ENCODE measurements at regions not wholly inside any gene's neighbourhood (a gene's known extent, or its start where the extent isn't known, plus 50 kb on each side); places are given as distances from the start of the nearest gene placed in this dataset.

DNA sequence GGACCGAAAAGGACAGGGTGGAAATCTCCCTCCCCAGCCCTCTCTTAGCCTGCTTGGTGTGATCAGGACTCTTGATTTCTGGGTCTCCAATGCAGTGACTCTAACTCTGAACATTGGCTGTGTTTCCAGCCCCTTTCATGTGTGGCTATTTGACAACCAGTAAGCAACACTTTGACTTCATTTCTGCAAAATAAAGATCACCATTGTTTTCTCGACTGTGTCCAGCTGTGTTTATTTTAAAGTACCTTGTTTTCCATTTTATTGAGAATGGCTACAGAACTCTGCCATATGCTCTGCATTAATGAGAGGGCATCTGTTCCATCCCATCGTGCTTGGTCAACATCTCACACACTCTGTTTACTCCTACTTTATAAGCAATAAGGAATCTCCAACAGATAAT, 60.9 kb upstream of the TAGAP start:
- H3K4me3 ChIP-seq (ENCODE audit: control insufficient read depth, low read depth, low read length): no peak overlapping the region
- TF ChIP-seq, protein P1, sequence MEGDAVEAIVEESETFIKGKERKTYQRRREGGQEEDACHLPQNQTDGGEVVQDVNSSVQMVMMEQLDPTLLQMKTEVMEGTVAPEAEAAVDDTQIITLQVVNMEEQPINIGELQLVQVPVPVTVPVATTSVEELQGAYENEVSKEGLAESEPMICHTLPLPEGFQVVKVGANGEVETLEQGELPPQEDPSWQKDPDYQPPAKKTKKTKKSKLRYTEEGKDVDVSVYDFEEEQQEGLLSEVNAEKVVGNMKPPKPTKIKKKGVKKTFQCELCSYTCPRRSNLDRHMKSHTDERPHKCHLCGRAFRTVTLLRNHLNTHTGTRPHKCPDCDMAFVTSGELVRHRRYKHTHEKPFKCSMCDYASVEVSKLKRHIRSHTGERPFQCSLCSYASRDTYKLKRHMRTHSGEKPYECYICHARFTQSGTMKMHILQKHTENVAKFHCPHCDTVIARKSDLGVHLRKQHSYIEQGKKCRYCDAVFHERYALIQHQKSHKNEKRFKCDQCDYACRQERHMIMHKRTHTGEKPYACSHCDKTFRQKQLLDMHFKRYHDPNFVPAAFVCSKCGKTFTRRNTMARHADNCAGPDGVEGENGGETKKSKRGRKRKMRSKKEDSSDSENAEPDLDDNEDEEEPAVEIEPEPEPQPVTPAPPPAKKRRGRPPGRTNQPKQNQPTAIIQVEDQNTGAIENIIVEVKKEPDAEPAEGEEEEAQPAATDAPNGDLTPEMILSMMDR (IDR thresholded peaks at IDR 0.05; ENCODE audit: control insufficient read depth, insufficient read depth, low read depth, low read length, missing control alignments): no peak
- DNase-seq (ENCODE audit: low read depth): no peak

DNA sequence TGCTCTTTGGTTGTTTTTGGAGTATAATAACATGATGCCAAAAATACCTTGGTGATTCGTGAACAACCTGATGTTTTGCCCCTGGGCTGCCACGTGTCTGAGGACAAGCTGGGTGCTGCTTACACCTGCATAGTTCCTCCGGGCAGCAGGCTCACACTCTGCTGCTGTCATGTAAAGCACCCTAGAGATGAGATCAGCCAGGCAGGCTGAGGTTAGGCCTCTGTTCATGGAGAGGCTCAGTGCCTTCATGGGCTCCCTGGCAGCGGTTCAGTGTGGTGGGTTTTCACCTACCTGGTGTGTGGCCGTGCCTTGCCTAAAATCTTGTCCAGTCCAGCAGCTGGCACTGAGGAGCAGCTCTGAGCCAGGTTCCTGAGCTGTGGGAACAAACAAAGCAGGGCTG, 60.1 kb upstream of the TAGAP start:
- TF ChIP-seq, protein P1 (IDR thresholded peaks at IDR 0.05; ENCODE audit: control insufficient read depth, insufficient read depth, low read depth, low read length, missing control alignments): no peak
- H3K4me3 ChIP-seq (ENCODE audit: control insufficient read depth, low read depth, low read length): no peak overlapping the region
- DNase-seq (ENCODE audit: low read depth): no peak

DNA sequence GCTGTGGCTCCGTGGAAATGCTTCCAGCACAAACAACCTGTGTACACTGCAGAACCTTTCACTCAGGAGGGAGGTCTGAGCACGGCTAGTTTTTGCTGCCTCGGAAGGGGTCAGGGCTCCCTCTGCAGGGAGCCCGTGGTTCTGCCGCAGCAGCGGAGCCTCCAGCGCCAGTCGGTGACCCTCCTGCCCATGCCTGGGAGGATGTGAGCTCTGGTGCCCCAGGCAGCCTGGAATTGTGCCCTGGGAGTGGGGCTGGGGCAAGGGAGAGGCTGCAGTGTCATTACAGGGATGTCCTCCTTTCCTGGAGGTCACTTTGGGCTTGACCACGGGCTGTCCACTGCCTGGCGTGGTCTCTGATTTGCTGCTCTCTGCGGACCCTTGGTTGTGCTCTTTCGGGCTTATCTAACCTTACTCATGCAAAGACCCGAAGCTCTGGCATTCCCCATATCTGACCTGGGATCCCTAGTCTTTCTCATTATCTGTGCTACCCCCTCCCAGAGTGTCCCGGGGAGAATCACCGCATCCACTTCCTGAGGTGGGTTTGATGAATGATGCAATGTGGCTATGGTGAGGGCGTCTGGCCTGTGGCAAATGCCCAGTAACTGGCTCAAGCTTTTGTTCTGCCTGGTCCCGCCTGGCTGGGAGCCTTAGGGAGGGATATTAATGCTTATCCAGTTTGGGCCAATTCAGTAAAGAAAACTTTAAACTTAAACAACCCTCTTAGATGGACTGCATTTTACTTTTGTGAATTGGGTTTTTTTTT, 59.6 kb upstream of the TAGAP start:
- no peak overlapping the region for H3K4me3 ChIP-seq (ENCODE audit: control insufficient read depth, low read depth, low read length)
- TF ChIP-seq, protein P1 (IDR thresholded peaks at IDR 0.05; ENCODE audit: control insufficient read depth, insufficient read depth, low read depth, low read length, missing control alignments): peak; percentile 93
- DNase-seq (ENCODE audit: low read depth): no peak

DNA sequence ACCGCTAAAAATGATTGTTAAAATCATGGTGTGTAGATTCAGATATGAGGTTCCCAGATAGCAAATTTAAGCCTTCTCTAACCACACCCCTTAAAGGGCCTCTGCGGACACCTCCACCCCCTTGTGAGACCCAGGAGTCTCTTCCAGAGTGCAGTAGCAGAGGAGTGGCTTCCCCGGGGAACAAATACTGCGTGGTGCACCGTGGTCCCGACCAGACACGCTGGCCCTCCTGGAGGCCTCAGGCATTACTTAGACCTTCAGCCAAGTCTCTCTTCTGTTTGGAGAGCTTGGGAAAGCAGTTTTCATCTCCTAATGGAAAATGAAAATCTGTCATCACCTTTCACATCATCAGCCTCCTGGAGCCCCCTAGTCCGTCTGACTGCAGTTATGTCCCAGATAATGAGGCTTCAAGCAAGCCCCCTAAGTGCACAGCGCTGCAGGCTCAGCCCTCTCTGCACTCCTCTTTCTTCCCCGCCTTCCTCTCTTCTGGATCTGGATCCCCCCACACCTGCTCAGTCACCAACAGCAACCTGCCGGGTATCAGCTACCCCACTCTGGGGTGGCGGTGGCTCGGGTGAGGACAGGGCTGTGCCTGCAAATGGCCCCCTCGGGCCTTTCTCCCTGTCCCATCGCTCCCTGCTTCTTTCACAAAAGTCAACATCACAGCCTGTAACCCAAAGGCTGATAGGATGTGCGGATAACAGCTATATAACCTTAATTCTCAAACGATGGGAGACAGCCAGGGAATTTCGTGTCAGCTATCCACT, 58.8 kb upstream of the TAGAP start:
- no peak for DNase-seq (ENCODE audit: low read depth)
- TF ChIP-seq, protein P1 (IDR thresholded peaks at IDR 0.05; ENCODE audit: control insufficient read depth, insufficient read depth, low read depth, low read length, missing control alignments): no peak
- no peak overlapping the region for H3K4me3 ChIP-seq (ENCODE audit: control insufficient read depth, low read depth, low read length)

DNA sequence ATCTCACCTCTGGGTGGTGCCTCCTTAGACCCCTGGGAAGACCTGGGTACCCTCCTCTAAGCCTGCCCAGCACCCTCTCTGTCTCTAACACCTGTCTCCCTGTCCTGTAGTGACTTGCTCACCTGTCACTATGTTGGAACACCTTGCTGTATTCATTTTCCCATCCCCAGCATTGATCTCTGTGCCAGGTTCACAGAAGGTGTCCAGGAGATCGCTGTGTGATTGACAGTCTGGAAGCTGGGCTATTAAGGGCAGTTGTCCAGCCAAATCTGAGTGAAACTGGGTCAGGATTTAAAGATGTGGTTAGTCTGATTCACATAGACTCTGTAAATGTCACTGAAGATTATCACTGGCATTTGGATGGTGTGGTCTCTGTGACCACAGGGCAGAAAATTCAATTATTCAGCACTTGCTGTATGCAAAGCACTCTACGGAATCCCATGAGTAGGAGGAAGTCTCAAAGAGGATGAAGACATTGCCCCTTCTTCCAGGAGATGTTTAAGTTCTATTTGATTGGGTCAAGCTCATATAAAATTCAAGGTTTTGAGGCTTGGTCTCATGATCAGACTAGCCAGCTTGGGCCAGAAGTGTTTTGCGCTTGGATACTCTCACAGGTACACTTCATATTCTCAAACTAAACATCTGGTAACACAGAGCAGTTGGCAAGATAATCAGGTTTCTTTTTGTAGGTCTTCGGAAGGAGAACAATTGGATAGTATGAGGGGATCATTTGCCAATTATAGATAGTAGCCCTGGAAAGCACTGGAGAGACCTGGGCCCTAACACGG, 57.8 kb upstream of the TAGAP start:
- TF ChIP-seq, protein P1 (IDR thresholded peaks at IDR 0.05; ENCODE audit: control insufficient read depth, insufficient read depth, low read depth, low read length, missing control alignments): no peak
- H3K4me3 ChIP-seq (ENCODE audit: control insufficient read depth, low read depth, low read length): no peak overlapping the region
- no peak for DNase-seq (ENCODE audit: low read depth)

DNA sequence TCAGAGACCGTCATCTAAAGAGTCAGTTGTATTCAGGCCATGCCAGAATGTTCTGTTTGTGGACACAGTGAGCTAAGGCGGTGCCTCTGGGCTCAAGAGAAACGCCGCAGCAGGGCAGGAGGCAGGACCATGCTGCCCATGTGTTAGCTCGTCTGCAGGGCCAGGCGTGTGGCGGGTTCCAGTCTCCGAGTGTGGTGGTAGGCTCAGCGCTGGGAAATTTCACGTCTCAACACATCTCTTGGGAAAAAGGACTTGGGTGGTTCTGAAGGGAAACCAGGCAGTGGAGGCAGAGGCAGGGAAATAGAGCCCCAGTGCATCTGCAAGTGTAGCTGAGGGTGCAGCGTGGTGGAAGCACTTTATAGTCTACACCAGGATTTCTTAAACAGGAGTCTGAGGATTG, 56.9 kb upstream of the TAGAP start:
- DNase-seq (ENCODE audit: low read depth): no peak
- TF ChIP-seq, protein P1 (IDR thresholded peaks at IDR 0.05; ENCODE audit: control insufficient read depth, insufficient read depth, low read depth, low read length, missing control alignments): no peak
- H3K4me3 ChIP-seq (ENCODE audit: control insufficient read depth, low read depth, low read length): no peak overlapping the region
